Hepatocyte (in vitro differentiated cells): ENCODE measurements at regions not wholly inside any gene's neighbourhood (a gene's known extent, or its start where the extent isn't known, plus 50 kb on each side); places are given as distances from the start of the nearest gene placed in this dataset.

Experiments used
- DNase-seq: peaks from one replicate; pipeline ENCODE4 v3.0.0-alpha.2; 2016; ENCODE audit warnings: low spot score
- H2AFZ ChIP-seq: fragments of 200-600 bp; sonication (generic); 2 replicates; pipeline ENCODE4 v1.6.0; 2016; ENCODE audit warnings: antibody characterized with exemption, mild to moderate bottlenecking
- H3K27ac ChIP-seq: fragments of 200-600 bp; sonication (generic); 2 replicates; pipeline ENCODE4 v1.5.1; 2016; ENCODE audit warnings: mild to moderate bottlenecking
- H3K27me3 ChIP-seq: fragments of 200-600 bp; sonication (generic); 2 replicates; pipeline ENCODE4 v1.6.1; 2016
- H3K36me3 ChIP-seq: fragments of 200-600 bp; sonication (generic); replicated peaks from 2 replicates; pipeline ENCODE4 v1.5.1; 2016; ENCODE audit warnings: low read depth; ENCODE audit not compliant: insufficient read depth
- H3K4me1 ChIP-seq: fragments of 200-600 bp; sonication (generic); 2 replicates; pipeline ENCODE4 v1.5.1; 2016; ENCODE audit warnings: mild to moderate bottlenecking, moderate library complexity; ENCODE audit not compliant: insufficient read depth
- H3K4me2 ChIP-seq: fragments of 200-600 bp; sonication (generic); 2 replicates; pipeline ENCODE4 v1.6.0; 2016
- H3K4me3 ChIP-seq: fragments of 200-600 bp; sonication (generic); 2 replicates; pipeline ENCODE4 v1.5.1; 2016; ENCODE audit warnings: mild to moderate bottlenecking
- H3K79me2 ChIP-seq: fragments of 200-600 bp; sonication (generic); 2 replicates; pipeline ENCODE4 v1.6.0; 2017; ENCODE audit warnings: mild to moderate bottlenecking
- H3K9me2 ChIP-seq: fragments of 200-600 bp; sonication (generic); replicated peaks from 2 replicates; pipeline ENCODE4 v1.6.0; 2017; ENCODE audit warnings: mild to moderate bottlenecking; ENCODE audit not compliant: insufficient read depth
- H3K9me3 ChIP-seq: fragments of 200-600 bp; sonication (generic); 2 replicates; pipeline ENCODE4 v1.5.1; 2016; ENCODE audit warnings: low read depth, mild to moderate bottlenecking
- H4K20me1 ChIP-seq: fragments of 200-600 bp; sonication (generic); 2 replicates; pipeline ENCODE4 v1.6.0; 2016; ENCODE audit warnings: mild to moderate bottlenecking; ENCODE audit not compliant: insufficient read depth, poor library complexity, severe bottlenecking
- CTCF ChIP-seq: fragments of 200-600 bp; sonication (generic); IDR thresholded peaks from 2 replicates; pipeline ENCODE4 v1.5.1; 2016; ENCODE audit warnings: antibody characterized with exemption, mild to moderate bottlenecking; ENCODE audit not compliant: poor library complexity
- EZH2 ChIP-seq: fragments of 200-600 bp; sonication (generic); IDR thresholded peaks from 2 replicates; pipeline ENCODE4 v1.6.1; 2016; ENCODE audit warnings: antibody characterized with exemption, mild to moderate bottlenecking, borderline replicate concordance
- EZH2phosphoT487 ChIP-seq: fragments of 200-600 bp; sonication (generic); IDR thresholded peaks from one replicate; pipeline ENCODE4 v1.6.1; 2018; ENCODE audit warnings: antibody characterized with exemption, mild to moderate bottlenecking, low read depth, moderate library complexity; ENCODE audit not compliant: unreplicated experiment, severe bottlenecking
- WGBS: methylation state at CpG from one replicate; pipeline ENCODE4 v1.1.6; 2016; ENCODE audit warnings: low lambda C conversion rate; ENCODE audit errors: missing lambda C conversion rate; 5-methylcytosine and 5-hydroxymethylcytosine counted together

- no peak for DNase-seq
- H4K20me1 ChIP-seq = no peaks in the 10 kb centered on the region
Observed at GRCh38 chr2:239634769-239635168, 233.9 kb upstream of the HDAC4 start.

GRCh38 chr2:239630618-239631286, 229.9 kb upstream of the HDAC4 start:
- no peaks in the 10 kb centered on the region for H3K4me1 ChIP-seq
- TF ChIP-seq CTCF (no peak), EZH2phosphoT487 (no peak), EZH2 (no peak)
- WGBS = 65% methylated on average over 13 of the region's 13 CpGs
- no peaks in the 10 kb centered on the region for H3K9me2 ChIP-seq
- H3K4me2 ChIP-seq = no peak overlapping the region
- H4K20me1 ChIP-seq = no peaks in the 10 kb centered on the region
- H3K9me3 ChIP-seq = no peaks in the 10 kb centered on the region
- no peak overlapping the region for H3K4me3 ChIP-seq
- no peaks in the 10 kb centered on the region for H3K79me2 ChIP-seq
- no peaks in the 10 kb centered on the region for H3K36me3 ChIP-seq
- no peak overlapping the region for H2AFZ ChIP-seq
- H3K27ac ChIP-seq = peak overlapping the region; percentile 70
- H3K27me3 ChIP-seq = no peaks in the 10 kb centered on the region
- DNase-seq = peak; percentile 73

More at GRCh38 chr2:239634769-239635168, 233.9 kb upstream of the HDAC4 start:
- Histone ChIP-seq H3K9me2 (no peaks in the 10 kb centered on the region), H3K4me1 (no peaks in the 10 kb centered on the region), H3K79me2 (no peaks in the 10 kb centered on the region), H3K9me3 (no peaks in the 10 kb centered on the region), H3K4me3 (no peak overlapping the region), H3K27me3 (no peaks in the 10 kb centered on the region), H3K27ac (no peak overlapping the region), H3K4me2 (no peak overlapping the region), H2AFZ (no peak overlapping the region), H3K36me3 (no peaks in the 10 kb centered on the region)
- WGBS = 80% methylated on average over 4 of the region's 4 CpGs
- TF ChIP-seq EZH2phosphoT487 (no peak), EZH2 (no peak), CTCF (no peak)

GRCh38 chr2:239629926-239630617, 229.3 kb upstream of the HDAC4 start:
- Histone ChIP-seq H3K4me1 (no peaks in the 10 kb centered on the region), H3K79me2 (no peaks in the 10 kb centered on the region), H3K27me3 (no peaks in the 10 kb centered on the region), H3K4me2 (no peak overlapping the region), H2AFZ (no peak overlapping the region), H3K4me3 (no peak overlapping the region), H3K36me3 (no peaks in the 10 kb centered on the region), H3K9me2 (no peaks in the 10 kb centered on the region), H3K27ac (peak overlapping the region; percentile 70), H3K9me3 (no peaks in the 10 kb centered on the region), H4K20me1 (no peaks in the 10 kb centered on the region)
- WGBS = 79% methylated on average over 7 of the region's 7 CpGs
- TF ChIP-seq CTCF = no peak
- no peak for TF ChIP-seq EZH2phosphoT487
- TF ChIP-seq EZH2 = no peak
- DNase-seq = no peak
